ENCODE measurements at regions not wholly inside any gene's neighbourhood (a gene's known extent, or its start where the extent isn't known, plus 50 kb on each side); places are given as distances from the start of the nearest gene placed in this dataset.

DNA sequence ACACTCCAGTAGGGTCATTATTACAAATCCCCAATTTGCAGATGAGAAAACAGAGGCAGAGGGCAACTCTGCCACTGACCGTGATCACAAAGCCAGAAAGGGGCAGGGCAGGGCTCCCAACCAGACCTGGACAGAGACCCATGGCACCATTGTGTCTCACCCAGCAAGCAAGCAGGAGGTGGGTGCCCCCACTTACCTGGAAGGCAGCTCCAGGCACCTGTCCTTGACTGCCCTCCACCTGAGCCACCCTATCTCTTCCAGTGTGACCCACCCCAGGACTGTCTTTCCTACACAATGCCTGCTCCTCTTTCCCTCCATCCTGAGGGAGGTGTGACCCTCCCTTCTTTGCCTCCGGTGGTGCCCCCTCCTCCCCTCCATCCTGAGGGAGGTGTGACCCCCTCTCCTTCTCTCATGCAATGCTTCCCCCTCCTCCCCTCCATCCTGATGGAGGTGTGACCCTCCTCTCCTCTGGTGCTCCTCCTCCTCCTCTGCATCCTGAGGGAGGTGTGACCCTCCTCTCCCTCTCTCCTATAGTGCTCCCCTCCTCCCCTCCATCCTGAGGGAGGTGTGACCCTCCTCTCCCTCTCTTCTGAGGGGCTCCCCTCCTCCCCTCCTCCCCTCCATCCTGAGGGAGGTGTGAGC, 198.0 kb downstream of the MED10 start:
- TF ChIP-seq, protein P1, sequence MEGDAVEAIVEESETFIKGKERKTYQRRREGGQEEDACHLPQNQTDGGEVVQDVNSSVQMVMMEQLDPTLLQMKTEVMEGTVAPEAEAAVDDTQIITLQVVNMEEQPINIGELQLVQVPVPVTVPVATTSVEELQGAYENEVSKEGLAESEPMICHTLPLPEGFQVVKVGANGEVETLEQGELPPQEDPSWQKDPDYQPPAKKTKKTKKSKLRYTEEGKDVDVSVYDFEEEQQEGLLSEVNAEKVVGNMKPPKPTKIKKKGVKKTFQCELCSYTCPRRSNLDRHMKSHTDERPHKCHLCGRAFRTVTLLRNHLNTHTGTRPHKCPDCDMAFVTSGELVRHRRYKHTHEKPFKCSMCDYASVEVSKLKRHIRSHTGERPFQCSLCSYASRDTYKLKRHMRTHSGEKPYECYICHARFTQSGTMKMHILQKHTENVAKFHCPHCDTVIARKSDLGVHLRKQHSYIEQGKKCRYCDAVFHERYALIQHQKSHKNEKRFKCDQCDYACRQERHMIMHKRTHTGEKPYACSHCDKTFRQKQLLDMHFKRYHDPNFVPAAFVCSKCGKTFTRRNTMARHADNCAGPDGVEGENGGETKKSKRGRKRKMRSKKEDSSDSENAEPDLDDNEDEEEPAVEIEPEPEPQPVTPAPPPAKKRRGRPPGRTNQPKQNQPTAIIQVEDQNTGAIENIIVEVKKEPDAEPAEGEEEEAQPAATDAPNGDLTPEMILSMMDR (IDR thresholded peaks at IDR 0.05; ENCODE audit: extremely low read depth, missing control alignments) = no peak
- no peak for DNase-seq (ENCODE audit: low spot score)

DNA sequence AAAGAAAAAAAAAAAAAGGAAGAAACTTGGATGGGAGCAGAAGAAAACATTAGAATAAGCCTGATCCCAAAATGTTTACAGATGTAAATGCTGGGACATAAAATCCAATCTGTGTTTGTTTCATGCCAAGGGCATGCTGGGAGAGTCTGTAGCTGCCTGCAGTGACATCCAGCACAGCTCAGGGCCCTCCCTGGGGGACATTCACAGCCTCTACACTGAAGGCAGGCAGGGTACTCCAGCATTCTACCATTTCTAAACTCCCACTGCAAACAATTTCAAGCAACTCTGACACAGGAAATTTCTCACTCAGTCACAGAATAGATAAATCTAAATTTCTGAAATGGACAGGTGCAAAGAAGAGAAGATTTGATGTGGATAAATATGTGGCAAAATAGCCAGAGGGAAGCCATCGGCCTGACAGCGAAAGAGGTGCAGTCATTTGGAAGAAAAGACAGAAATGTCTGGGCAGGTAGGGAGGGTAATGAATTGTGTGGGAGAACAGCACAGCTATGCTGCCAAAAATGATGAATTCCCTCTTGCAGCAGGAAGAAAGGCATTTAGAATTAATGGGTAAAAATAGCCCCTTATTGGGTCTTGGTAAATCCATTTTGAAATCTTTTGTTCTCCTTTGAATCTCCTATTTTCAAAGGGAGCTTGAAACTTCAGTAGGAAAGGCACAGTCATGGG, 199.4 kb downstream of the MED10 start:
- DNase-seq (ENCODE audit: low spot score) = no peak
- TF ChIP-seq, protein P1 (IDR thresholded peaks at IDR 0.05; ENCODE audit: extremely low read depth, missing control alignments) = no peak

DNA sequence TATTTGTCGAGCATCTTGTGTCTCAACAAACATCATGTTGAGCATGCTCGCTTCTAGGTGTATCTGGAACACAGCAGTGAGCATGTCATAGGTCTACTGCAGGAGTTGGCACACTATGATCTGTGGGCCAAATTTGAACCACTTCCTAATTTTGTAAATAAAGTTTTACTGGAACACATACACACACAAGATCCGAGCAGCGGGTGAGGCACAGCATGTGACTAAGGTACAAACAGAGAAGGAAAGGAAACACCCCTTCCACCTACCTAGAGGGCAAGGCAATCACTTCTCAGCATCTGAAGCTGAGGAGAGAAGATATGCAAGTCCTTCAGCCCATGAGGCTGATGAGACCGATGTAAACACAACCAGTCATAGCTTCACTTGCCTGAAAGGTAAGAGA, 200.4 kb downstream of the MED10 start:
- TF ChIP-seq, protein P1 (IDR thresholded peaks at IDR 0.05; ENCODE audit: extremely low read depth, missing control alignments) = no peak
- no peak for DNase-seq (ENCODE audit: low spot score)

DNA sequence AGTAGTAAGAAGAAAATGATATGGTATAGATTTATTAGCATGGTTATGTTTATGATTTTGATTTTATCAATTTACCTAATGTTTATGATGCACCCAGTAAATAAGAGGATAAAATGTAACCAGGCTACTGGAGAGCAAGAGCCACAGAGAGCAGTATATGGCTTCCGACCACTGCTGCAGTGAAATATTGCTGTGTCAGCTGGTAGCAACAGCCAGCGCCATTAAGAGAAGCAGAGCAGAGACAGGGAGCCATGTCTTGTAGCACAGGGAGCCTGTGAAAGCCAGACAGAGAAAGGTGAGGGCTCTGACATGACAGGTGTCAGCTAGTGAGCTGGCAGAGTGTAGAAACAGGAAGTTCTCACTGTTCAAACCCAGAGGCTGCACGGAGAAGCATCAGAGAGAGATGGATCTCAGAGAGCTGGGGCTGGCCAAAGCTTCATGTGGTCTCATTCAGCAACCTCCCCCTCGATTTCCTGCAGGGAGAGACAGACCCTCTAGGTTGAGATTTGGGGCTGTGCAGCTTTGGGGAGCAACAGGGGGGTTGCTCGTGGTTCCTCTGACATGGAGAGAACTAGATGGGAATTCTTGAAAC, 202.1 kb downstream of the MED10 start:
- TF ChIP-seq, protein P1 (IDR thresholded peaks at IDR 0.05; ENCODE audit: extremely low read depth, missing control alignments) = no peak
- no peak for DNase-seq (ENCODE audit: low spot score)

DNA sequence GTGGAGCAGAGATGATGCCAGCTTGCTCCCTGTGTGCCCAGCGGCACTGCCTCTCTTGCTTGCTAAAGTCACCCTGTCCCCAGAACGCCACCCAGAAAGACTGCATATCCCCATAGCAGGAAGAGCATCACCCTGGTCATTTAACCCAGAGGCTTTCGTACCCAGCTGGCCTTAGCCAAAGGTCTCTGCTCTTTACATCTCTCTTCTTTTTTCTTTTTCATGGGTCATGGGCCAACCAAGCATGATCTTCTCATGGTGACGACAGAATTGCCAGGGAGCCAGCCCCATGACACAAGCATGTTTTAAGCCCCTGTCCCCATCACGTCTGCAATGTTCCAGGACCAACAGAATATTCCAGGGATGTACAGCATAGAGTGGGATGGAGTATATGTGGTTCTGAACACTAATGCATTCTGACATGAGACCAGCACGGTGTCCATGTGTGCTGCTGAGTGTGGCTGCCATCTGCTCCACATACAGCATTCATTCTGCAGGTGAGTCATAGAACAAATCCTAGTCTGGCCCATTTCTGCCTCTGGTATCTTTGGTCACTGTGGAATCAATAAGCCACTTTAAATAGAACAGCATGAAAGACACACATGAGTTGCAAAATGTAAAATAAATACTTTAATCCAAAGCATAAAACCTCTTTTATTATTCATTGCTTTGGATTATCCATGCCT, 203.0 kb downstream of the MED10 start:
- TF ChIP-seq, protein P1 (IDR thresholded peaks at IDR 0.05; ENCODE audit: extremely low read depth, missing control alignments) = no peak
- DNase-seq (ENCODE audit: low spot score) = no peak

DNA sequence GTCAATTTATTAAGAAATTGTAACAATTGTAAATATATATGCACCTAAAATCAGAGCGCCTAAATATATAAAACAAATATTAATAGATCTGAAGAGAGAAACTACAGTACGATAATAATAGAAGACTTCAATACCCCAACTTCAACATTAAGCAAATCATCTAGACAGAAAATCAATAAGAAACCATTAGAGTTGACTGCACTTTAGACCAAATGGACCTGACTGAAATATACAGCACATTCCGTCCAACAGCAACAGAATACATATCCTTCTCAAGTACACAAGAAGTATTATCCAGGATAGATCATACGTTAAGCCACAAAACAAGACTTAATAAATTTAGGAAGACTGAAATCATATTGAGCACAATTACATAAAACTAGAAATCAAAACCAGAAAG, 208.7 kb downstream of the MED10 start:
- TF ChIP-seq, protein P1 (IDR thresholded peaks at IDR 0.05; ENCODE audit: extremely low read depth, missing control alignments) = no peak
- no peak for DNase-seq (ENCODE audit: low spot score)
